ENCODE measurements at regions not wholly inside any gene's neighbourhood (a gene's known extent, or its start where the extent isn't known, plus 50 kb on each side); places are given as distances from the start of the nearest gene placed in this dataset.

GRCh38 chr9:107881626-107882300 is 392.2 kb upstream of the KLF4 start:
- Histone ChIP-seq H4K8ac (ENCODE audit: low read length) (no peak overlapping the region), H3K4me1 (ENCODE audit: control insufficient read depth, insufficient read depth, low read depth, low read length) (peaks cover 4% of the 10 kb centered on the region), H2BK15ac (ENCODE audit: low read depth, poor library complexity, severe bottlenecking) (no peak overlapping the region), H3K14ac (ENCODE audit: low read length in 2 of 2) (no peak overlapping the region), H3K18ac (ENCODE audit: low read depth in 1 of 2, low read length in 2 of 2) (no peak overlapping the region), H3K9me3 (ENCODE audit: control insufficient read depth, low read length) (no peaks in the 10 kb centered on the region), H2BK12ac (ENCODE audit: low read length in 2 of 2) (no peak overlapping the region), H3K27ac (ENCODE audit: low read length, poor library complexity, severe bottlenecking) (no peak overlapping the region), H2BK120ac (ENCODE audit: low read depth, low read length) (no peak overlapping the region), H3K4me3 (ENCODE audit: insufficient read depth in 1 of 2, low read depth in 1 of 2, low read length in 2 of 2) (no peak overlapping the region), H3K9ac (ENCODE audit: low read length) (no peak overlapping the region), H3K36me3 (ENCODE audit: control insufficient read depth in 1 of 2, insufficient read depth in 2 of 2, low read depth in 1 of 2, low read length in 2 of 2) (no peaks in the 10 kb centered on the region), H4K91ac (ENCODE audit: low read length) (no peak overlapping the region), H2AFZ (ENCODE audit: low read depth, low read length) (no peak overlapping the region), H3K23ac (ENCODE audit: low read length in 2 of 2) (no peak overlapping the region), H3K79me1 (replicated peaks; ENCODE audit: low read length, poor library complexity, severe bottlenecking) (no peaks in the 10 kb centered on the region), H3K4me2 (ENCODE audit: low read length, poor library complexity, severe bottlenecking) (no peak overlapping the region), H3K27me3 (ENCODE audit: control insufficient read depth in 1 of 2, insufficient read depth in 1 of 2, low read length in 2 of 2) (no peaks in the 10 kb centered on the region), H2AK5ac (ENCODE audit: low read length, severe bottlenecking) (no peak overlapping the region), H3K4ac (ENCODE audit: low read depth in 1 of 2, low read length in 2 of 2) (no peak overlapping the region), H2BK5ac (ENCODE audit: low read depth, low read length, poor library complexity, severe bottlenecking) (no peak overlapping the region)
- no peak for DNase-seq
- 100% methylated on average over 1 of the region's 2 CpGs for WGBS

- no peak overlapping the region for H2BK15ac ChIP-seq (ENCODE audit: low read depth, poor library complexity, severe bottlenecking)
- WGBS, result 92% methylated on average over 2 of the region's 2 CpGs
- no peaks in the 10 kb centered on the region for H3K27me3 ChIP-seq (ENCODE audit: control insufficient read depth in 1 of 2, insufficient read depth in 1 of 2, low read length in 2 of 2)
- no peaks in the 10 kb centered on the region for H3K9me3 ChIP-seq (ENCODE audit: control insufficient read depth, low read length)
- H3K27ac ChIP-seq (ENCODE audit: low read length, poor library complexity, severe bottlenecking), result no peak overlapping the region
- no peak overlapping the region for H2BK12ac ChIP-seq (ENCODE audit: low read length in 2 of 2)
- no peak overlapping the region for H2BK120ac ChIP-seq (ENCODE audit: low read depth, low read length)
- no peak overlapping the region for H3K9ac ChIP-seq (ENCODE audit: low read length)
- no peak overlapping the region for H2AK5ac ChIP-seq (ENCODE audit: low read length, severe bottlenecking)
- no peak overlapping the region for H3K4ac ChIP-seq (ENCODE audit: low read depth in 1 of 2, low read length in 2 of 2)
- no peak overlapping the region for H3K18ac ChIP-seq (ENCODE audit: low read depth in 1 of 2, low read length in 2 of 2)
- H4K91ac ChIP-seq (ENCODE audit: low read length), result no peak overlapping the region
- no peak overlapping the region for H2BK5ac ChIP-seq (ENCODE audit: low read depth, low read length, poor library complexity, severe bottlenecking)
- H3K4me2 ChIP-seq (ENCODE audit: low read length, poor library complexity, severe bottlenecking), result no peak overlapping the region
- DNase-seq, result no peak
- H3K14ac ChIP-seq (ENCODE audit: low read length in 2 of 2), result no peak overlapping the region
- H3K4me3 ChIP-seq (ENCODE audit: insufficient read depth in 1 of 2, low read depth in 1 of 2, low read length in 2 of 2), result no peak overlapping the region
- H2AFZ ChIP-seq (ENCODE audit: low read depth, low read length), result no peak overlapping the region
- H3K23ac ChIP-seq (ENCODE audit: low read length in 2 of 2), result no peak overlapping the region
- no peaks in the 10 kb centered on the region for H3K36me3 ChIP-seq (ENCODE audit: control insufficient read depth in 1 of 2, insufficient read depth in 2 of 2, low read depth in 1 of 2, low read length in 2 of 2)
- H3K79me1 ChIP-seq (replicated peaks; ENCODE audit: low read length, poor library complexity, severe bottlenecking), result no peaks in the 10 kb centered on the region
- no peak overlapping the region for H4K8ac ChIP-seq (ENCODE audit: low read length)
- no peaks in the 10 kb centered on the region for H3K4me1 ChIP-seq (ENCODE audit: control insufficient read depth, insufficient read depth, low read depth, low read length)
Measured at GRCh38 chr9:107878462-107878861, 388.9 kb upstream of the KLF4 start.

- Histone ChIP-seq H3K9ac (ENCODE audit: low read length) (no peak overlapping the region), H3K4ac (ENCODE audit: low read depth in 1 of 2, low read length in 2 of 2) (no peak overlapping the region), H2AFZ (ENCODE audit: low read depth, low read length) (no peak overlapping the region), H3K79me1 (replicated peaks; ENCODE audit: low read length, poor library complexity, severe bottlenecking) (no peaks in the 10 kb centered on the region), H3K36me3 (ENCODE audit: control insufficient read depth in 1 of 2, insufficient read depth in 2 of 2, low read depth in 1 of 2, low read length in 2 of 2) (no peaks in the 10 kb centered on the region), H3K27ac (ENCODE audit: low read length, poor library complexity, severe bottlenecking) (no peak overlapping the region), H4K91ac (ENCODE audit: low read length) (no peak overlapping the region), H2BK120ac (ENCODE audit: low read depth, low read length) (no peak overlapping the region), H3K14ac (ENCODE audit: low read length in 2 of 2) (no peak overlapping the region), H3K23ac (ENCODE audit: low read length in 2 of 2) (no peak overlapping the region), H3K27me3 (ENCODE audit: control insufficient read depth in 1 of 2, insufficient read depth in 1 of 2, low read length in 2 of 2) (no peaks in the 10 kb centered on the region), H2BK15ac (ENCODE audit: low read depth, poor library complexity, severe bottlenecking) (no peak overlapping the region), H3K4me1 (ENCODE audit: control insufficient read depth, insufficient read depth, low read depth, low read length) (no peaks in the 10 kb centered on the region), H2BK5ac (ENCODE audit: low read depth, low read length, poor library complexity, severe bottlenecking) (no peak overlapping the region), H3K18ac (ENCODE audit: low read depth in 1 of 2, low read length in 2 of 2) (no peak overlapping the region), H2BK12ac (ENCODE audit: low read length in 2 of 2) (no peak overlapping the region), H3K4me2 (ENCODE audit: low read length, poor library complexity, severe bottlenecking) (no peak overlapping the region), H3K9me3 (ENCODE audit: control insufficient read depth, low read length) (no peaks in the 10 kb centered on the region), H3K4me3 (ENCODE audit: insufficient read depth in 1 of 2, low read depth in 1 of 2, low read length in 2 of 2) (no peak overlapping the region), H4K8ac (ENCODE audit: low read length) (no peak overlapping the region), H2AK5ac (ENCODE audit: low read length, severe bottlenecking) (no peak overlapping the region)
- 91% methylated on average over 8 of the region's 9 CpGs for WGBS
- no peak for DNase-seq
Measured at GRCh38 chr9:107875571-107875980, 386.0 kb upstream of the KLF4 start.

GRCh38 chr9:107874591-107875369 is 385.2 kb upstream of the KLF4 start:
- no peaks in the 10 kb centered on the region for H3K36me3 ChIP-seq (ENCODE audit: control insufficient read depth in 1 of 2, insufficient read depth in 2 of 2, low read depth in 1 of 2, low read length in 2 of 2)
- H3K14ac ChIP-seq (ENCODE audit: low read length in 2 of 2), result no peak overlapping the region
- no peaks in the 10 kb centered on the region for H3K9me3 ChIP-seq (ENCODE audit: control insufficient read depth, low read length)
- WGBS, result 88% methylated on average over 14 of the region's 14 CpGs
- no peak overlapping the region for H3K4me3 ChIP-seq (ENCODE audit: insufficient read depth in 1 of 2, low read depth in 1 of 2, low read length in 2 of 2)
- H2AFZ ChIP-seq (ENCODE audit: low read depth, low read length), result no peak overlapping the region
- no peak for DNase-seq
- H2BK5ac ChIP-seq (ENCODE audit: low read depth, low read length, poor library complexity, severe bottlenecking), result no peak overlapping the region
- H3K4ac ChIP-seq (ENCODE audit: low read depth in 1 of 2, low read length in 2 of 2), result no peak overlapping the region
- H3K4me2 ChIP-seq (ENCODE audit: low read length, poor library complexity, severe bottlenecking), result no peak overlapping the region
- no peak overlapping the region for H3K9ac ChIP-seq (ENCODE audit: low read length)
- H3K18ac ChIP-seq (ENCODE audit: low read depth in 1 of 2, low read length in 2 of 2), result no peak overlapping the region
- H2BK15ac ChIP-seq (ENCODE audit: low read depth, poor library complexity, severe bottlenecking), result no peak overlapping the region
- no peaks in the 10 kb centered on the region for H3K79me1 ChIP-seq (replicated peaks; ENCODE audit: low read length, poor library complexity, severe bottlenecking)
- H2BK120ac ChIP-seq (ENCODE audit: low read depth, low read length), result no peak overlapping the region
- no peak overlapping the region for H4K91ac ChIP-seq (ENCODE audit: low read length)
- no peaks in the 10 kb centered on the region for H3K27me3 ChIP-seq (ENCODE audit: control insufficient read depth in 1 of 2, insufficient read depth in 1 of 2, low read length in 2 of 2)
- no peak overlapping the region for H3K27ac ChIP-seq (ENCODE audit: low read length, poor library complexity, severe bottlenecking)
- H2BK12ac ChIP-seq (ENCODE audit: low read length in 2 of 2), result no peak overlapping the region
- no peak overlapping the region for H3K23ac ChIP-seq (ENCODE audit: low read length in 2 of 2)
- H3K4me1 ChIP-seq (ENCODE audit: control insufficient read depth, insufficient read depth, low read depth, low read length), result no peaks in the 10 kb centered on the region
- no peak overlapping the region for H4K8ac ChIP-seq (ENCODE audit: low read length)
- no peak overlapping the region for H2AK5ac ChIP-seq (ENCODE audit: low read length, severe bottlenecking)
